ENCODE measurements at regions not wholly inside any gene's neighbourhood (a gene's known extent, or its start where the extent isn't known, plus 50 kb on each side); places are given as distances from the start of the nearest gene placed in this dataset.
A peak's percentile ranks its signal among the peaks of the same experiment; 100 is the strongest.

- H3K27ac ChIP-seq (ENCODE audit: extremely low read depth, low read depth, low read length): no peak overlapping the region
- no peak for TF ChIP-seq ZNF692 (tag by site-specific recombination; IDR thresholded peaks at IDR 0.05)
- TF ChIP-seq ZNF629 (tag by site-specific recombination; IDR thresholded peaks at IDR 0.05): no peak
- TF ChIP-seq ZNF112 (tag by site-specific recombination; IDR thresholded peaks at IDR 0.05): no peak
- TF ChIP-seq, protein P1, sequence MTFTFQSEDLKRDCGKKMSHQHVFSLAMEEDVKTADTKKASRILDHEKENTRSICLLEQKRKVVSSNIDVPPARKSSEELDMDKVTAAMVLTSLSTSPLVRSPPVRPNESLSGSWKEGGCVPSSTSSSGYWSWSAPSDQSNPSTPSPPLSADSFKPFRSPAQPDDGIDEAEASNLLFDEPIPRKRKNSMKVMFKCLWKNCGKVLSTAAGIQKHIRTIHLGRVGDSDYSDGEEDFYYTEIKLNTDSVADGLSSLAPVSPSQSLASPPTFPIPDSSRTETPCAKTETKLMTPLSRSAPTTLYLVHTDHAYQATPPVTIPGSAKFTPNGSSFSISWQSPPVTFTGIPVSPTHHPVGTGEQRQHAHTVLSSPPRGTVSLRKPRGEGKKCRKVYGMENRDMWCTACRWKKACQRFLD (tag by site-specific recombination; IDR thresholded peaks at IDR 0.05): no peak
- no peak for TF ChIP-seq ATF2 (tag by site-specific recombination; IDR thresholded peaks at IDR 0.05; ENCODE audit: low read depth)
- ChIA-PET CTCF (no interaction called here), POLR2A (no interaction called here)
- H3K4me1 ChIP-seq (ENCODE audit: control insufficient read depth, insufficient read depth, low read length): no peaks in the 10 kb centered on the region
- no peaks in the 10 kb centered on the region; the same call in 1 of the 2 replicates for H3K9me3 ChIP-seq (ENCODE audit: control insufficient read depth, insufficient read depth, low read depth, low read length)
- no peak overlapping the region for H3K4me3 ChIP-seq (ENCODE audit: low read depth, low read length)
- no peaks in the 10 kb centered on the region for H3K36me3 ChIP-seq (ENCODE audit: control insufficient read depth in 2 of 2, insufficient read depth in 1 of 2, low read length in 2 of 2)
These were observed 197.8 kb downstream of the PCSK1 start for GRCh38 chr5:96235008-96235910.

- POLR2A ChIA-PET: no interaction called here
- TF ChIP-seq ZNF248 (tag by site-specific recombination; IDR thresholded peaks at IDR 0.05) (peak; percentile 94), ZNF112 (tag by site-specific recombination; IDR thresholded peaks at IDR 0.05) (no peak)
- no peak overlapping the region for H3K4me3 ChIP-seq (ENCODE audit: low read depth, low read length)
- no peak overlapping the region for H3K27ac ChIP-seq (ENCODE audit: extremely low read depth, low read depth, low read length)
- CTCF ChIA-PET: no interaction called here
- no peaks in the 10 kb centered on the region for H3K4me1 ChIP-seq (ENCODE audit: control insufficient read depth, insufficient read depth, low read length)
- H3K9me3 ChIP-seq (ENCODE audit: control insufficient read depth, insufficient read depth, low read depth, low read length): no peaks in the 10 kb centered on the region; the same call in 1 of the 2 replicates
- no peaks in the 10 kb centered on the region for H3K36me3 ChIP-seq (ENCODE audit: control insufficient read depth in 2 of 2, insufficient read depth in 1 of 2, low read length in 2 of 2)
These were observed 200.4 kb downstream of the PCSK1 start for GRCh38 chr5:96232602-96233001.

- POLR2A ChIA-PET: no interaction called here
These were observed 203.9 kb downstream of the PCSK1 start for GRCh38 chr5:96229188-96229587.

More at GRCh38 chr5:96229188-96229587, 203.9 kb downstream of the PCSK1 start:
- Histone ChIP-seq H3K4me1 (ENCODE audit: control insufficient read depth, insufficient read depth, low read length) (no peaks in the 10 kb centered on the region), H3K36me3 (ENCODE audit: control insufficient read depth in 2 of 2, insufficient read depth in 1 of 2, low read length in 2 of 2) (no peaks in the 10 kb centered on the region), H3K9me3 (ENCODE audit: control insufficient read depth, insufficient read depth, low read depth, low read length) (no peaks in the 10 kb centered on the region; the same call in 1 of the 2 replicates), H3K27ac (ENCODE audit: extremely low read depth, low read depth, low read length) (no peak overlapping the region), H3K4me3 (ENCODE audit: low read depth, low read length) (no peak overlapping the region)
- TF ChIP-seq ZBTB11 (tag by site-specific recombination; conservative IDR thresholded peaks at IDR 0.05; ENCODE audit: low read depth): no peak
- TF ChIP-seq ZNF24 (tag by site-specific recombination; IDR thresholded peaks at IDR 0.05): no peak
- TF ChIP-seq TCF7L2 (IDR thresholded peaks at IDR 0.05; ENCODE audit: borderline replicate concordance, low read depth, low read length): no peak
- no peak for TF ChIP-seq ZNF146 (tag by site-specific recombination; IDR thresholded peaks at IDR 0.05)
- CTCF ChIA-PET: no interaction called here
